Mammary epithelial cell (primary cell): ENCODE measurements at regions not wholly inside any gene's neighbourhood (a gene's known extent, or its start where the extent isn't known, plus 50 kb on each side); places are given as distances from the start of the nearest gene placed in this dataset.

ENCODE experiments used
- CTCF ChIP-seq, 2 donors: IDR thresholded peaks in 1 of 2; conservative IDR thresholded peaks in 1 of 2; 2 replicates each; pipeline ENCODE4 v1.5.1; 2011 to 2012; ENCODE audit warnings: inconsistent platforms in 2 of 2, low read length in 2 of 2, mild to moderate bottlenecking in 2 of 2, control low read depth in 1 of 2, low read depth in 1 of 2; ENCODE audit not compliant: insufficient read depth in 1 of 2; ENCODE audit errors: extremely low read depth in 1 of 2
- EZH2 ChIP-seq: IDR thresholded peaks from 2 replicates; pipeline ENCODE4 v1.6.1; 2012; ENCODE audit warnings: low read length, inconsistent platforms, borderline replicate concordance

- no peak for TF ChIP-seq CTCF (conservative IDR thresholded peaks at IDR 0.05 in 1 of 2, IDR thresholded peaks at IDR 0.05 in 1 of 2; ENCODE audit: extremely low read depth in 1 of 2, insufficient read depth in 1 of 2, low read depth in 1 of 2, low read length in 2 of 2)
- no peak for TF ChIP-seq EZH2
Observed at GRCh38 chr3:194951931-194952582, 266.4 kb downstream of the FAM43A start.
